ENCODE measurements at regions not wholly inside any gene's neighbourhood (a gene's known extent, or its start where the extent isn't known, plus 50 kb on each side); places are given as distances from the start of the nearest gene placed in this dataset.

GRCh38 chr2:51579412-51579811 lies 547.5 kb upstream of the NRXN1 start:
- ATAC-seq (no peak), DNase-seq (ENCODE audit: low read depth in 1 of 2, low spot score in 1 of 2) (no peak), FAIRE-seq (peak; percentile 36)
- ChIA-PET POLR2A (no interaction called here), CTCF (no interaction called here)
- Histone ChIP-seq H3K9me3 (peaks cover 15% of the 10 kb centered on the region; the same call in 1 of the 3 replicates), H3K4me1 (no peaks in the 10 kb centered on the region), H3K27ac (no peak overlapping the region), H3K4me2 (no peak overlapping the region), H3K4me3 (no peak overlapping the region)
- no peak for TF ChIP-seq RARB (CRISPR knock-in tag; IDR thresholded peaks at IDR 0.05)
- no peak for TF ChIP-seq RAD21 (conservative IDR thresholded peaks at IDR 0.05 in 1 of 2, IDR thresholded peaks at IDR 0.05 in 1 of 2)
- no peak for TF ChIP-seq PHF8 (IDR thresholded peaks at IDR 0.05; ENCODE audit: borderline replicate concordance, low read depth)
- TF ChIP-seq FOSL2 (IDR thresholded peaks at IDR 0.05) = no peak
- no peak for TF ChIP-seq FOSL2 (CRISPR knock-in tag; IDR thresholded peaks at IDR 0.05)
- TF ChIP-seq RNF2 (IDR thresholded peaks at IDR 0.05; ENCODE audit: borderline replicate concordance, low read depth) = no peak
- TF ChIP-seq HOXB13 (CRISPR knock-in tag; IDR thresholded peaks at IDR 0.05; ENCODE audit: low read depth) = no peak
- TF ChIP-seq BHLHE40 (IDR thresholded peaks at IDR 0.05; ENCODE audit: low read depth, low read length) = no peak
- TF ChIP-seq TP53 (CRISPR knock-in tag; IDR thresholded peaks at IDR 0.05) = no peak
- TF ChIP-seq ZSCAN20 (CRISPR knock-in tag; IDR thresholded peaks at IDR 0.05) = no peak
- no peak for TF ChIP-seq NFE2L2 (conservative IDR thresholded peaks at IDR 0.05; ENCODE audit: low read length)
- no peak for TF ChIP-seq KDM1A (IDR thresholded peaks at IDR 0.05; ENCODE audit: low read depth)
- no peak for TF ChIP-seq CHD2 (IDR thresholded peaks at IDR 0.05; ENCODE audit: low read length, partially characterized antibody)
- TF ChIP-seq JUN (IDR thresholded peaks at IDR 0.05) = no peak
- TF ChIP-seq MAX (IDR thresholded peaks at IDR 0.05) = no peak
- TF ChIP-seq RCOR1 (IDR thresholded peaks at IDR 0.05; ENCODE audit: low read depth, low read length) = no peak
- TF ChIP-seq HOXB5 (CRISPR knock-in tag; IDR thresholded peaks at IDR 0.05) = no peak
- TF ChIP-seq CBX2 (IDR thresholded peaks at IDR 0.05; ENCODE audit: borderline replicate concordance, low read depth) = no peak
- 56% methylated on average over 1 of the region's 1 CpG for WGBS (ENCODE audit: missing lambda C conversion rate)

- H3K4me1 ChIP-seq = no peaks in the 10 kb centered on the region
- ATAC-seq (no peak), FAIRE-seq (no peak), DNase-seq (ENCODE audit: low read depth in 1 of 2, low spot score in 1 of 2) (no peak)
- peaks cover 14% of the 10 kb centered on the region; the same call in 1 of the 3 replicates for H3K9me3 ChIP-seq
- no peak overlapping the region for H3K27ac ChIP-seq
- ChIA-PET CTCF (no interaction called here), POLR2A (no interaction called here)
- H3K4me2 ChIP-seq = no peak overlapping the region
- H3K4me3 ChIP-seq = no peak overlapping the region
- TF ChIP-seq HES2 (IDR thresholded peaks at IDR 0.05) (no peak), ZNF302 (CRISPR knock-in tag; IDR thresholded peaks at IDR 0.05) (no peak), ZFP36 (IDR thresholded peaks at IDR 0.05; ENCODE audit: borderline replicate concordance, partially characterized antibody) (no peak), HOXA7 (CRISPR knock-in tag; IDR thresholded peaks at IDR 0.05) (no peak), RAD21 (conservative IDR thresholded peaks at IDR 0.05 in 1 of 2, IDR thresholded peaks at IDR 0.05 in 1 of 2) (no peak), CHD2 (IDR thresholded peaks at IDR 0.05; ENCODE audit: low read length, partially characterized antibody) (no peak), POLR2AphosphoS2 (conservative IDR thresholded peaks at IDR 0.05; ENCODE audit: low read length) (no peak), JUN (IDR thresholded peaks at IDR 0.05) (no peak), HDAC2 (IDR thresholded peaks at IDR 0.05) (no peak), EHF (CRISPR knock-in tag; IDR thresholded peaks at IDR 0.05) (no peak)
- WGBS (ENCODE audit: missing lambda C conversion rate) = 0% methylated on average over 1 of the region's 1 CpG
These were observed 543.2 kb upstream of the NRXN1 start for GRCh38 chr2:51575181-51575580.

GRCh38 chr2:51559026-51559425 lies 527.1 kb upstream of the NRXN1 start:
- DNase-seq (ENCODE audit: low read depth in 1 of 2, low spot score in 1 of 2) (no peak), FAIRE-seq (no peak), ATAC-seq (no peak)
- Histone ChIP-seq H3K4me3 (no peak overlapping the region), H3K4me2 (no peak overlapping the region), H3K27ac (no peak overlapping the region), H3K9me3 (peaks cover 13% of the 10 kb centered on the region; the same call in 2 of the 3 replicates), H3K4me1 (no peaks in the 10 kb centered on the region)
- TF ChIP-seq CHD2 (IDR thresholded peaks at IDR 0.05; ENCODE audit: low read length, partially characterized antibody) = no peak
- no peak for TF ChIP-seq PHF8 (IDR thresholded peaks at IDR 0.05; ENCODE audit: borderline replicate concordance, low read depth)
- TF ChIP-seq HOXB13 (CRISPR knock-in tag; IDR thresholded peaks at IDR 0.05; ENCODE audit: low read depth) = no peak
- TF ChIP-seq FOXS1 (CRISPR knock-in tag; IDR thresholded peaks at IDR 0.05) = no peak
- no peak for TF ChIP-seq E2F6 (IDR thresholded peaks at IDR 0.05; ENCODE audit: borderline replicate concordance, low read depth)
- no peak for TF ChIP-seq NFE2L2 (conservative IDR thresholded peaks at IDR 0.05; ENCODE audit: low read length)
- no peak for TF ChIP-seq JUN (IDR thresholded peaks at IDR 0.05)
- no peak for TF ChIP-seq HES2 (IDR thresholded peaks at IDR 0.05)
- no peak for TF ChIP-seq KDM1A (IDR thresholded peaks at IDR 0.05; ENCODE audit: low read depth)
- ChIA-PET CTCF (no interaction called here), POLR2A (no interaction called here)

Measured in A549 (cell line).